GM19099 (cell line): ENCODE measurements at regions not wholly inside any gene's neighbourhood (a gene's known extent, or its start where the extent isn't known, plus 50 kb on each side); places are given as distances from the start of the nearest gene placed in this dataset.

Experiments used
- POLR2A ChIP-seq: IDR thresholded peaks from 3 replicates; pipeline ENCODE4 v1.6.1; 2011; ENCODE audit warnings: low read depth; ENCODE audit not compliant: insufficient read length; ENCODE audit errors: extremely low read depth

DNA sequence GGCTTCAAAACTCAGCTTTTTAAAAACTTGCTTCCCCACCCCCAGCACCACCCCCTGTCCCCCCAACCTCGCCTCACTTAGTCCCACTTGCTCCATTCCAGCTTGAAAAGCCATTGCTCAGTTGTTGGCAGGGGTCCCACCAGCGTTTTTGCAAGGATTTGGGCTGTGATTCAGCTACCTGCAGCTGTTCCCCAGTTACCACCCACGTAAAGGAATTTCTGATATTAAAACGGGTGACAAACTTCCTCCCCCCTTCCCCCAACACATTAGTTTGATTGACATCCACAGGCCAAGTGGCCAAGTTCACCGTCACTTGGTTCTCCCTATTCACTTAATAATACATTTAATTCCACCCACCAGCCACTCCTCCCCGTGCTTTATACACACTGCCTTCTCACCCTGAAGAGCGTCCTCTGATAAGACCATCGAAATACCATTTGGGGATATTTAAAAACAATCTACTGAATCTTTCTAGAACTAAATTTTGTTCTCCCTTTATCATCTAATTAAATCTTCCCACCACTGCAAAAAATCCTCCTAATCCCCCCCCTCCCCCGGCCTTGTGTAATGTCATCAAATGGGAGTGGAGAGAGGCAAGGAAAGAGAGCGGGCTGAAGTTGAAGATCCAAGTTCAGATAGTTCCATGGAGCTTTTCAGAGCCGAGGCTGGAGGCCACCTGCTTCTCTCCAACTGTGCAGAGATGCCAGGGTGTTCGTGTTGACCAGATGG, 55.1 kb downstream of the SOX9 start:
- TF ChIP-seq POLR2A: no peak

DNA sequence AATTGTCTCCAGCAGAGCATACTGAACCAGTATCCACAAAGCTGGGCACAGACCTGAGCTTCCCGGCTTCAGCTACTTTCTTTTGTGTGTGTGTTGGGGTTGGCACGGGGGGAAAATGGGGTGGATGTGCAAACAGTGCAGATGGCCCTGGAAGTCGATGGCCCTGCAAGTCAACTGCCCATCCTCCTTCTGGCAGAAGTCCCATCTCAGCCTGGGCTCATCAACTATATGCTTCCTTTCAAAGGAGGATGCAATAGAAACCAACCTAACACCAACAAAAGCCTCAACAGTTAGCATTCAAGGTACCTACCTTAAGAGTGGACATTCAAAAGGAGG, 55.7 kb downstream of the SOX9 start:
- no peak for TF ChIP-seq POLR2A

DNA sequence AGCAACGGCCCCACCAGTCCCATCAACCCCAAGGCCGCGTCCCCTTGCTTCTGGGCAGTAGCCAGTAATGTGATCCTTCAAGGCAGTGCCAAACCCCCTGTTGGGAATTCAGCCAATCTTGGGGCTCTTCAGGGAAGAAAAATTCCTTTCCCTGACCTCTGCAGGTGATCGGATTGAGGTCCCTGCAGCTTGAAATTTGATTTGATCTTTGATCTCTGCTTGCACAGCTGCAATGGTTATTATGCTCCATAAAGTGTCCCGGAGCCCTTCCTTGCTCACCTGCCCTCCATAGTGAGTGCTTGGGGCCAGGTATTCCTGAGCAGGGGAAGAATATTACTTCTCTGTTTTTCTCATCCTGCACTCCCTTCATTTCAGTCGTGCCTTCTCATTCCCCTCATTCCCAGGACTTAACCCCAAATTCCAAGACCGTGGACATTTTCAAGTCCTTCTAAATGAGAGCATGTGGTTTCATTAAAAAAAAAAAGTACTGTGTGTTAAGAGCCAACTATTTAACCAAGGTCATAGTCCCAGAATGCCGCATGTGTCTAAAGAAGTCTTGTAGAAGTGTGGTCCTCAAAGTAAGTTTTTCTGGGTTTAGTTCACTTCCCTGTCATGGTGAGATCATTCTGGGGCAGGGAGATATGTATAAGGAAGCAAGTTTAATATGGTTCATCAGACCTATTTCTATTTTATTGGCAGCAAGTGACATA, 56.3 kb downstream of the SOX9 start:
- TF ChIP-seq POLR2A: no peak

DNA sequence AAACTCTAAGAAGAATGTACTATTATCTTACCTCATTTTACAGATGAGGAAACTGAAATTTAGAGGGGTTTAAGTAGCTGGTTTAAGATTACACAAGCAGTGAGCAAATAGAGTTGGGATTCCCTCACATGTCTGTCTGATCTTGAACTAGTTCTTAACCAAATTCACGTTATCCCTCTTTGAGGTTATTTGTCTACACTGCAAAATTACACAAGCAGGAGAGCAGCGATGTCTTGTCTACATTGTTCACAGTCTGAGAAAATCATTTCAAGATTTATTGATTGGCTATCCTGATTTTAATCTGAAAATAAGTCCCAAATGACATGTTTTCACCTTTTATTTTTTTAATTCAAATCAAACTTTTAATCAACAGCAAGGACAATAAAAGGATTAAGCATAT, 56.9 kb downstream of the SOX9 start:
- TF ChIP-seq POLR2A: no peak

DNA sequence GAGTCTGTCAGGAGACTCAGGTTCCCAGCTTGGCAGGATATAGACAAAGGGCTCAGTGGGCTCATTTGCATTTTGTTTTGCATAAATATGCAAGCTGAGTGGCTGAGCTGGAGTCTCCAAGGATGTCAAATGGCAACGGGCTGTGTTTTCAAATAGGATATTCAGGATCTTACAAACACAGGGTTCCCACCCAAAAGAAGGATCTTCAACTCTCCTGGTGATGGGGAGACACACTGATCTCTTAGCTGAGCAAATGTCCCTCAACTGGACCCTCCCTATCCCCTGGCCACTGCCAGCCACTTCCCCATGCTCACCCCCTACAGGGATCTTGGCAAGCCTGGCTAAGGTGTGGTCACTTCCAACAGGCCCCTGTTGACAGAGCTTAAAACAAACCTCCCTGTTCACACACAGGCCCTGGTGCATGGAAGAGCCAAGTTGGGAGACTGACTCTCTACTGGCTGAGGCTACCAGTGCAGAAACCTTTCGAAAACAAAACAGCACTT, 61.6 kb downstream of the SOX9 start:
- TF ChIP-seq POLR2A: no peak

DNA sequence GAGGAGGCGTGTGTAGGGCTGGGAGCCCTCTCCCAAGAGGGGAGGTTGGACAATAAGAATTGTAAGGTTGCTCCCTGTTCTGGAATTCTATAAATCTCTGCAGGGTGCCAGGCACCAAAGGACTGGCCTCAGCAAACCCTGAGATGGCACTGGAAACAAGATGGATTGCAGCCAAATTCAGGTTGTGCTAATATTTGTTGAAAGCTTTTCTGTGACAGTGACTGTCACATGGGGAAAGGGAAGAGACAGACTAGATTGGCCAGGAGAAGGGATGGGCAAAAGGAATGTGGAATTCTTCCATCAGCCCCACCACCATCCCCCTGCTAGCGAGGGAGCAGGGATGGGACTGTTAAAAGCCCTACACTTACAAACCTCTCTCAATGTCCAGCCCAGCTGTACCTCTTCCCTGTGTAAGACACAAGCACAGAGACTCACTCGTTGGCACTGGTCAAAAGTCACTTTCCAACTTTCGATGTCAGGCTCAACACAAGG, 62.4 kb downstream of the SOX9 start:
- TF ChIP-seq POLR2A: no peak

DNA sequence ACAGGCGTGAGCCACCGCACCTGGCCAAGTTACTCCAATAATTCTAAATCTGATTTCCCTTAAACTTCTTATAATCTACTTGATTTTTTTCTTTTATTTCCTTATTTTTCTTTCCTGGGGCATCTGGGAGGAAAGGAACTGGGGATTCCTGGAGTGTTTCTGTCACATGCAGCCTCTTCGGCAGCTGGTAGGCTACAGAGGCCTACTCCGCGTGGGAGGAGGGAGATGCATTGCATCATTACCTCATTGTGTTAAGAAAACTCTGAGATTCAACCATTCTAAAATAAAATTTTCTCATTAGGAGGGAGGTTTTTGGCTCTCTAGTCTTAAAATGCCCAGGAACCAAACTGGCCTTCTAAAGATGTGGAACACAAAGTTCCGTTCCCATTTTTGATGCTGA, 64.0 kb downstream of the SOX9 start:
- TF ChIP-seq POLR2A: no peak

DNA sequence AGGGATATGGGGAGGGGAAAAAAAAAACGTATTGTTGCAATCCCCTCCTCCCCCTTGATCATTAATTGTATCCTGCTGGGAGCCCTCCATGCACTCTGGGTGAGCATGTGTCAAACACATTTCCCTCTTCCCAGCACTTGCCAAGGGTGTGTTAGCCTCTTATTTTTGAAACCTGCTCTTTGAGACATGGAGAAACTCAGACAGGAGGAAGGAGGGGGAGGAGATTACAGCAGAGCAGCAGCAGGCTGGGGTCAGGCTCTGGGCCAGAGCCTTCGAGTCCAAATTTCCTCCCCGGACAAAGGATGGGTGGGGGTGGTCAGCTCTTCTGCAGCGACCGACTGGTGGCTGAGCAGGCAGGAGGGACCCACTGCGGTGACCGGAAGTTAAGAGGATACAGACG, 64.7 kb downstream of the SOX9 start:
- TF ChIP-seq POLR2A: no peak

DNA sequence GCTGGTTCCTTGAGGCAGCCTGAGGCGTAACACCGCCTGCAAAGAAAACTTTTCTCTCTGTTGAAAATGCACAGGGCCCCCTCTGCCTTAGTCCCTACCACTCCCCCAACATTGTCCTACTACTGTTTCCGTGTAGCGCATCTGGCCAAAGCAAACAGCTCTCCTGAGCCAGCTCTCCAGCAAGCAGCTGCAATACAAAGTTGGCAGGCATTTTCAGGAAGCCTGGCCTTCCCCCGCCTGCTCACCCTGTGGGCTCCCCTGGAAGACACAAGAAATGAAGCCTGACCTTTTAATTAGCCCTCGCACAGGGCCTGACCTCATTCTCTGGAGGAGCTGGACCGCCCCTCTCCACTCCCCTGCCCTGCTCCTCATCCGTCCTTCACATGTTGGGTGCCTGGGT, 66.7 kb downstream of the SOX9 start:
- TF ChIP-seq POLR2A: no peak

DNA sequence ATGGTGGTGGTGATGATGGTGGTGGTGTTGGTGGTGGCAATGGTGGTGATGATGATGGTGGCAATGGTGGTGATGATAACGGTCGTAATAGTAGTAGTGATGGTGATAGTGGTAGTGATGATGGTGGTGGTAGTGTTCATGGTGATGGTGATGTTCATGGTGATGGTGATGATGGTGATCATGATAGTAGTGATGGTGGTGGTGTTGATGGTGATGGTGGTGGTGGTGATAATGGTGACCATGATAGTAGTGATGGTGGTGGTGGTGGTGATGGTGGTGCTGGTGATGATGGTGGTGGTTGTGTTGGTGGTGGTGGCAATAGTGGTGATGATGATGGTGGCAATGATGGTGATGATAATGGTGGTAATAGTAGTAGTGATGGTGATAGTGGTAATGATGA, 68.0 kb downstream of the SOX9 start:
- no peak for TF ChIP-seq POLR2A

DNA sequence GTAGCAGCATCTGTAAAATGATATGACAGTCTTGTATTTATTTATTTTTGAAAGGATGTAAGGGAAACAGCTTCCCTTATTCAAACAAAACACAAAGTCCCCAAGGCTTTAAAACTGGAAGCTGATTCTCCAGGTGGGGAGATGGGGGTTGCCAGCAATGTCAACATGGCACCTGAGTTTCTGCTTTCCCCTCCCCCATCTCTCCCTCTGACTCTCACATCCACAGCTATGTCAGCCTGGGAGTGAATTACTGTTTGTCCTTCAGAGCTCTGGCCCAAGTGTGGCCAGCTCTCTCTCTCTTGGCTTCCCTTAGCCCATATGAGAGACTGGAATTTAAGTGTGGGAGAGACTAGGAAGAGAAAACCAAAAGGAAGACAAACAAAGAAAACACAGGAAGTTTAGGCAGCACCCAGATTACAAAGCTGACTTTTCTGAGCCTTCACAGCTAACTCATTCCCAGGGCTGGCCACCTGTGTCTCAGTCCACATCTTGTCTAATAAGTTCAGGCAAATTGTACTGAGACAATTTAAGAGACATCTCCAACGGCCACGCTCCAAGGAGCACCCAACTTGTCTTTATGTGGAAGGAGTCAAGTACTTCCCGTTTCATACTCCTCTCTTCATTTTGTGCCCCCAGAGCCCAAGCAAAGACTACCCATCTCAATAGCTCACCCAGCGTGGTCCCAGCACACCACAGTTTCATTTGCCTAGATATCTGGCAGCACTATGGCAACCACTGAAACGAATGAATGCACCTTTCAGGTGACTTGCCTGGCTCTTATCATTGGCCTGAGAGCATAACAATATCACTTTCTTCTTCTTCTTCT, 69.2 kb downstream of the SOX9 start:
- TF ChIP-seq POLR2A: no peak

DNA sequence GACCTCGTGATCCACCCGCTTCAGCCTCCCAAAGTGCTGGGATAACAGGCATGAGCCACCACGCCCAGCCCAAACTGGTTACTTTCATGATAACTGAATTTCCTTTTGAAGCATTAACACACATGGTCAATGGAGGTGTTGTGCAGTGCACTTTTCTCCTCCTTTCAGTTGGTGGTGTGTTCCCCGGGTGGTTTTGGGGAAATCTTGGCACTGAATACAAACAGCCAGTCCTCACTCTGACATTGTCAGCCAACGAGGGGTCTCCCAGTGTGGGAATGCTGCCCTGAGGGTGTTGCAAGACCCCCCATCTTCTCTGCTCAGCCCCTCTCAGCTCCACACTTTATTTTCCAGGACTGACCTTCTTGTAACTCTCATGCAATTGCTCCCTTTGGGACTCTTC, 70.5 kb downstream of the SOX9 start:
- no peak for TF ChIP-seq POLR2A

DNA sequence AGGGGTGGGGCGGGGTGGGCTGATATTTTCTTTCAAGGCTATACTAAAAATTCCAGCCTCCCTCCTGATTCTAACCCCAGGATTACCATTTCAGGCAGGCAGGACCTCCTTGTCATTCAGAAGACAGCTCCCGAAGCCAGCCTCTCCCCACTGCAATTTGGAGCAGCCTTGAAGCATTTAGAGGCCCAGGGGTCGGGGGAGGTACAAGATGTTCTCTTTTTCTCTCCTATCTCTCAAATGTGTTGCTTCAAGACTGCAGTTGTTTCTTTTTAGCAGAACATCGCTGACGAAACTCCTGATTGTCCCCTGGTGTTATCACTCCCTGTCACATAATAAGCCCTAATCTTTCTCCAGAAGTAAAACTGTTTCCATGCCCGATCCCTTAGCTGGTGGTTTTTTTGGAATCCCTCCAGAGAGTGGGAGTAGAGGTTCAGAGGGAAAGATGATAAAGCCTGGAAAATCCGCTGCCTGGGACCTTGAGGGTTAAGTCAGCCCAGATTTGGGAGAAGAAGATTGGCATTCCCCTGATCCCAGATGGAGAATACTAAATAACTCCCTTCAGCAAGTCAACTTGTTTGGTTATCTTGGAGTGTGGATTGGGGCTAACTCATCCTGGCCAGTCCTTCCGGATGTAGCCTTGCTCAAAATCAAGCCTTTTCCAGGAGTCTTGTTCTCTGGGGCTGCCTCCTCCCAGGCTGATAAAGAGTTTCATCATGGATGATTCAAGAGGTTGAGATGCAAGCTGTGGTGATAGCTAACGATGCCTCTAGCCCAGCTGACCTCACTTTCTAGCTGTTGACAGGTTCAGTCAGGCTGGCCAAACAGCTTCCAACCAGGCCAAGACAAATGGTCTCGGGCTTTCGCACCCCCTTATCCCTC, 71.3 kb downstream of the SOX9 start:
- TF ChIP-seq POLR2A: no peak

DNA sequence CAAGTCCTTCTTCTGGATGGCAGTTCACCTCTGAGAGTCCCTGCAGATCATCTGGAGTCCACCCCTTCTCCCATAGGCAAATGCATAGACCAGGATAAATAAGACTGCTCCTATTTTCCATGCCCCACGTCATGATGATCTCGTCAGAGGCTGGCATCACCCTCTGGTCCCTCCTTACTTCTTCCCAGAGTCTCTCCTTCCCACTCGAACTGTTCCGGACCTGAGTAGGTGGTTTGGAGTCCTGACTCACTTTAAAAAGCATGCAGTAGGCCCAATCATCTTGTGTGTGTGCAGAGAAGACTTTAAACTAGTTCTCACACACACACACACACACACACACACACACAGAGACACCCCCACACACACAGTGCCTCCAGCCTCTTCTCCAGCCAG, 72.0 kb downstream of the SOX9 start:
- TF ChIP-seq POLR2A: no peak
